Naive B cell (primary cell): ENCODE measurements at regions not wholly inside any gene's neighbourhood (a gene's known extent, or its start where the extent isn't known, plus 50 kb on each side); places are given as distances from the start of the nearest gene placed in this dataset.
"Not testable (repeated sequence)": the region's sequence is repeated elsewhere in the genome, so short reads cannot be mapped to it uniquely, and the experiment has no call there.

Experiments
- ATAC-seq, 2 donors: fragments of 150-1000 bp; cut with Tn5 transposase; 2 replicates each; pipeline ENCODE4 v1.10.0; 2021; ENCODE audit warnings: low read depth in 2 of 2, mild to moderate bottlenecking in 2 of 2, moderate library complexity in 2 of 2
- DNase-seq: peaks from one replicate; pipeline ENCODE4 v3.0.0; 2022
- H3K27ac Mint-ChIP-seq, 6 donors: one replicate each; pipeline ENCODE4 v1.8.0; 2020 to 2022; ENCODE audit warnings: mild to moderate bottlenecking in 6 of 6, mixed read lengths in 6 of 6, moderate library complexity in 5 of 6, inconsistent platforms in 2 of 6
- H3K27me3 Mint-ChIP-seq, 3 donors: one replicate each; pipeline ENCODE4 v1.8.0; 2021 to 2022; ENCODE audit warnings: mixed read lengths in 3 of 3, mild to moderate bottlenecking in 1 of 3
- H3K36me3 Mint-ChIP-seq, 2 donors: one replicate each; pipeline ENCODE4 v1.8.0; 2020 to 2022; ENCODE audit warnings: mixed read lengths in 2 of 2, inconsistent platforms in 1 of 2, mild to moderate bottlenecking in 1 of 2
- H3K4me1 Mint-ChIP-seq, 3 donors: one replicate each; pipeline ENCODE4 v1.8.0; 2020 to 2022; ENCODE audit warnings: mixed read lengths in 3 of 3, inconsistent platforms in 1 of 3, mild to moderate bottlenecking in 1 of 3, moderate library complexity in 1 of 3
- H3K4me3 Mint-ChIP-seq, 8 donors: one replicate each; pipeline ENCODE4 v1.8.0; 2020 to 2022; ENCODE audit warnings: mild to moderate bottlenecking in 8 of 8, mixed read lengths in 8 of 8, moderate library complexity in 8 of 8, inconsistent platforms in 2 of 8
- H3K9me3 Mint-ChIP-seq, 7 donors: one replicate each; pipeline ENCODE4 v1.8.0; 2020 to 2022; ENCODE audit warnings: mixed read lengths in 7 of 7, mild to moderate bottlenecking in 5 of 7, inconsistent platforms in 2 of 7, moderate library complexity in 1 of 7

GRCh38 chr2:185955050-185955449 lies 216.4 kb downstream of the FSIP2 start:
- Mint-ChIP-seq H3K27me3 (no peaks in the 10 kb centered on the region), H3K4me3 (no peak overlapping the region), H3K4me1 (no peaks in the 10 kb centered on the region), H3K27ac (no peak overlapping the region), H3K36me3 (peaks cover 5 to 6% of the 10 kb centered on the region in 2 donors), H3K9me3 (peaks cover 0 to 15% (median 6%) of the 10 kb centered on the region in 7 donors)
- no peak for ATAC-seq
- no peak for DNase-seq

GRCh38 chr2:185967335-185967734 lies 228.7 kb downstream of the FSIP2 start:
- Mint-ChIP-seq H3K36me3 (peaks cover 4 to 6% of the 10 kb centered on the region in 2 donors), H3K27ac (no peak overlapping the region), H3K9me3 (peaks cover 0 to 6% (median 2%) of the 10 kb centered on the region in 7 donors), H3K4me3 (no peak overlapping the region), H3K27me3 (no peaks in the 10 kb centered on the region), H3K4me1 (peaks cover 0 to 3% (median 0%) of the 10 kb centered on the region in 3 donors)
- ATAC-seq (no peak), DNase-seq (no peak)

GRCh38 chr2:185970148-185970852 lies 231.7 kb downstream of the FSIP2 start:
- no peaks in the 10 kb centered on the region for H3K27me3 Mint-ChIP-seq
- no peak overlapping the region for H3K4me3 Mint-ChIP-seq
- ATAC-seq (no peak), DNase-seq (no peak)
- H3K4me1 Mint-ChIP-seq: peaks cover 0 to 3% (median 0%) of the 10 kb centered on the region in 3 donors
- H3K27ac Mint-ChIP-seq: no peak overlapping the region
- H3K36me3 Mint-ChIP-seq: peaks cover 11 to 18% of the 10 kb centered on the region in 2 donors
- H3K9me3 Mint-ChIP-seq: peaks cover 4 to 20% (median 11%) of the 10 kb centered on the region in 7 donors

- Mint-ChIP-seq H3K36me3 (peaks cover 4 to 7% of the 10 kb centered on the region in 2 donors), H3K4me3 (no peak overlapping the region), H3K27ac (no peak overlapping the region), H3K27me3 (no peaks in the 10 kb centered on the region), H3K9me3 (peaks cover 2 to 12% (median 4%) of the 10 kb centered on the region in 7 donors), H3K4me1 (no peaks in the 10 kb centered on the region)
- ATAC-seq (no peak), DNase-seq (no peak)
Observed at GRCh38 chr2:185978634-185979407, 240.2 kb downstream of the FSIP2 start.

- Mint-ChIP-seq H3K4me3 (no peak overlapping the region), H3K36me3 (peaks cover 0 to 4% of the 10 kb centered on the region in 2 donors), H3K27me3 (no peaks in the 10 kb centered on the region), H3K27ac (no peak overlapping the region), H3K4me1 (no peaks in the 10 kb centered on the region), H3K9me3 (peaks cover 0 to 8% (median 0%) of the 10 kb centered on the region in 7 donors)
- no peak for ATAC-seq
- no peak for DNase-seq
Observed at GRCh38 chr2:185979546-185980071, 241.0 kb downstream of the FSIP2 start.

GRCh38 chr2:185980944-185981343 lies 242.3 kb downstream of the FSIP2 start:
- Mint-ChIP-seq H3K9me3 (peaks cover 0 to 8% (median 0%) of the 10 kb centered on the region in 7 donors), H3K36me3 (peaks cover 0 to 9% of the 10 kb centered on the region in 2 donors), H3K27me3 (no peaks in the 10 kb centered on the region), H3K4me3 (no peak overlapping the region), H3K27ac (no peak overlapping the region), H3K4me1 (no peaks in the 10 kb centered on the region)
- DNase-seq: no peak
- ATAC-seq: no peak

- Mint-ChIP-seq H3K36me3 (peaks cover 0 to 15% of the 10 kb centered on the region in 2 donors), H3K27me3 (no peaks in the 10 kb centered on the region), H3K9me3 (peaks cover 0 to 8% (median 0%) of the 10 kb centered on the region in 7 donors), H3K27ac (no peak overlapping the region), H3K4me3 (no peak overlapping the region), H3K4me1 (no peaks in the 10 kb centered on the region)
- no peak for ATAC-seq
- no peak for DNase-seq
Observed at GRCh38 chr2:185984670-185985069, 246.1 kb downstream of the FSIP2 start.

GRCh38 chr2:185988907-185989306 lies 250.3 kb downstream of the FSIP2 start:
- H3K27ac Mint-ChIP-seq, H3K4me1 Mint-ChIP-seq, H3K4me3 Mint-ChIP-seq, H3K27me3 Mint-ChIP-seq, DNase-seq, H3K9me3 Mint-ChIP-seq, ATAC-seq: not testable (repeated sequence)
- H3K36me3 Mint-ChIP-seq: peaks cover 0 to 12% of the 10 kb centered on the region in 2 donors

- H3K4me1 Mint-ChIP-seq: no peaks in the 10 kb centered on the region
- DNase-seq (no peak), ATAC-seq (no peak)
- no peak overlapping the region for H3K4me3 Mint-ChIP-seq
- H3K27ac Mint-ChIP-seq: no peak overlapping the region
- peaks cover 0 to 12% of the 10 kb centered on the region in 2 donors for H3K36me3 Mint-ChIP-seq
- H3K27me3 Mint-ChIP-seq: no peaks in the 10 kb centered on the region
- H3K9me3 Mint-ChIP-seq: no peaks in the 10 kb centered on the region
Observed at GRCh38 chr2:185990861-185991525, 252.4 kb downstream of the FSIP2 start.

GRCh38 chr2:185998562-185999070 lies 260.0 kb downstream of the FSIP2 start:
- Mint-ChIP-seq H3K27me3 (no peaks in the 10 kb centered on the region), H3K4me1 (no peaks in the 10 kb centered on the region), H3K27ac (no peak overlapping the region), H3K4me3 (no peak overlapping the region), H3K36me3 (peaks cover 0 to 9% of the 10 kb centered on the region in 2 donors), H3K9me3 (no peaks in the 10 kb centered on the region)
- DNase-seq: no peak
- no peak for ATAC-seq

GRCh38 chr2:186009341-186009740 lies 270.7 kb downstream of the FSIP2 start:
- ATAC-seq (no peak), DNase-seq (no peak)
- Mint-ChIP-seq H3K27ac (no peak overlapping the region), H3K36me3 (peaks cover 19 to 32% of the 10 kb centered on the region in 2 donors), H3K9me3 (peaks cover 8 to 40% (median 26%) of the 10 kb centered on the region in 7 donors), H3K4me1 (no peaks in the 10 kb centered on the region), H3K27me3 (no peaks in the 10 kb centered on the region), H3K4me3 (no peak overlapping the region)

- Mint-ChIP-seq H3K27me3 (no peaks in the 10 kb centered on the region), H3K4me3 (no peak overlapping the region), H3K4me1 (no peaks in the 10 kb centered on the region), H3K27ac (no peak overlapping the region), H3K36me3 (peaks cover 7 to 21% of the 10 kb centered on the region in 2 donors), H3K9me3 (peaks cover 4 to 27% (median 18%) of the 10 kb centered on the region in 7 donors)
- ATAC-seq (no peak), DNase-seq (no peak)
Observed at GRCh38 chr2:186017278-186017677, 278.7 kb downstream of the FSIP2 start.

- no peaks in the 10 kb centered on the region for H3K36me3 Mint-ChIP-seq
- H3K9me3 Mint-ChIP-seq: peaks cover 0 to 5% (median 0%) of the 10 kb centered on the region in 7 donors
- no peaks in the 10 kb centered on the region for H3K27me3 Mint-ChIP-seq
- no peak overlapping the region for H3K4me3 Mint-ChIP-seq
- no peak for DNase-seq
- peaks cover 0 to 9% (median 0%) of the 10 kb centered on the region in 3 donors for H3K4me1 Mint-ChIP-seq
- no peak for ATAC-seq
- H3K27ac Mint-ChIP-seq: no peak overlapping the region
Observed at GRCh38 chr2:186024921-186025320, 286.3 kb downstream of the FSIP2 start.
